SK-N-SH (cell line): ENCODE measurements at regions not wholly inside any gene's neighbourhood (a gene's known extent, or its start where the extent isn't known, plus 50 kb on each side); places are given as distances from the start of the nearest gene placed in this dataset.

Source experiments
- CTCF ChIA-PET: fragments of 300-600, 350-600 bp; formaldehyde crosslinking; extraction: SDS; loops from one replicate; lab custom pipeline; 2021; lab: Yijun Ruan, JAX
- POLR2A ChIA-PET: fragments of 350-600 bp; sonication (Branson Sonifier 250); formaldehyde crosslinking; extraction: SDS; loops from one replicate; lab custom pipeline; 2020; ENCODE audit warnings: antibody characterized with exemption, inconsistent platforms; lab: Yijun Ruan, JAX
- DNase-seq: peaks from one replicate; pipeline ENCODE4 v3.0.0; 2012
- H2AFZ ChIP-seq: fragments of 200-600 bp; sonication (generic); 2 replicates; pipeline ENCODE4 v1.8.1; 2016; ENCODE audit warnings: antibody characterized with exemption, mild to moderate bottlenecking, low read depth
- H3F3A ChIP-seq: fragments of 200-600 bp; sonication (generic); replicated peaks from 2 replicates; pipeline ENCODE3; 2016; ENCODE audit warnings: antibody characterized with exemption, mild to moderate bottlenecking; ENCODE audit not compliant: insufficient read depth
- H3K27ac ChIP-seq, 2 experiments: fragments of 200-500 bp in 1 of 2; fragments of 200-600 bp in 1 of 2; sonication (Bioruptor generic) in 1 of 2; sonication (generic), shearing (Covaris generic) in 1 of 2; 2 replicates each; pipeline versions ENCODE4 v1.5.1 to v1.6.1; 2014 to 2016; ENCODE audit warnings: low read depth in 2 of 2, inconsistent platforms in 1 of 2, low read length in 1 of 2, mild to moderate bottlenecking in 1 of 2, mixed read lengths in 1 of 2
- H3K27me3 ChIP-seq: fragments of 200-600 bp; sonication (generic), shearing (Covaris generic); 2 replicates; pipeline ENCODE4 v1.6.1; 2016; ENCODE audit warnings: mixed run types; ENCODE audit not compliant: insufficient read depth
- H3K36me3 ChIP-seq, 2 experiments: fragments of 200-500 bp in 1 of 2; fragments of 200-600 bp in 1 of 2; sonication (Bioruptor generic) in 1 of 2; sonication (generic) in 1 of 2; replicated peaks in 1 of 2; 2 replicates each; pipeline versions ENCODE3 to v1.5.1; 2014 to 2016; ENCODE audit warnings: low read length in 1 of 2, mild to moderate bottlenecking in 1 of 2; ENCODE audit not compliant: insufficient read depth in 2 of 2, control insufficient read depth in 1 of 2
- H3K4me1 ChIP-seq, 2 experiments: fragments of 200-500 bp in 1 of 2; fragments of 200-600 bp in 1 of 2; sonication (Bioruptor generic) in 1 of 2; sonication (generic), shearing (Covaris generic) in 1 of 2; 2 replicates each; pipeline versions ENCODE4 v1.5.1 to v1.6.1; 2014 to 2016; ENCODE audit warnings: low read depth in 1 of 2, low read length in 1 of 2, mixed run types in 1 of 2; ENCODE audit not compliant: insufficient read depth in 2 of 2, control insufficient read depth in 1 of 2
- H3K4me2 ChIP-seq: fragments of 200-600 bp; sonication (generic), shearing (Covaris generic); 2 replicates; pipeline ENCODE4 v1.6.1; 2017; ENCODE audit warnings: mixed run types
- H3K4me3 ChIP-seq, 2 experiments: fragments of 200-500 bp in 1 of 2; fragments of 200-600 bp in 1 of 2; sonication (Bioruptor generic) in 1 of 2; sonication (generic), shearing (Covaris generic) in 1 of 2; 2 replicates each; pipeline versions ENCODE4 v1.5.1 to v1.8.1; 2014 to 2016; ENCODE audit warnings: low read depth in 2 of 2, inconsistent platforms in 1 of 2, low read length in 1 of 2, mild to moderate bottlenecking in 1 of 2, mixed read lengths in 1 of 2, moderate library complexity in 1 of 2
- H3K79me2 ChIP-seq: fragments of 200-600 bp; sonication (generic); 2 replicates; pipeline ENCODE4 v1.8.1; 2017; ENCODE audit warnings: mild to moderate bottlenecking; ENCODE audit not compliant: insufficient read depth
- H3K9ac ChIP-seq: fragments of 200-600 bp; sonication (generic); 2 replicates; pipeline ENCODE4 v1.6.1; 2017; ENCODE audit warnings: mixed run types
- H3K9me2 ChIP-seq: fragments of 200-600 bp; sonication (generic); 2 replicates; pipeline ENCODE4 v1.6.1; 2017; ENCODE audit warnings: mixed run types
- H3K9me3 ChIP-seq: fragments of 200-600 bp; sonication (generic); 2 replicates; pipeline ENCODE4 v1.6.1; 2017; ENCODE audit warnings: mixed run types, mild to moderate bottlenecking, moderate library complexity
- H4K20me1 ChIP-seq: fragments of 200-600 bp; sonication (generic); 2 replicates; pipeline ENCODE4 v1.6.1; 2017; ENCODE audit warnings: mild to moderate bottlenecking, mixed run types; ENCODE audit not compliant: insufficient read depth
- CHD2 ChIP-seq: fragments of 150-350 bp; IDR thresholded peaks from 2 replicates; pipeline ENCODE4 v1.6.1; 2018; ENCODE audit warnings: low read length; ENCODE audit not compliant: partially characterized antibody
- ELF1 ChIP-seq: IDR thresholded peaks from 2 replicates; pipeline ENCODE4 v1.4.0; 2012
- FOSL2 ChIP-seq: IDR thresholded peaks from 2 replicates; pipeline ENCODE4 v1.4.0; 2012; ENCODE audit warnings: low read depth, mild to moderate bottlenecking, moderate library complexity, borderline replicate concordance
- GABPA ChIP-seq: IDR thresholded peaks from 2 replicates; pipeline ENCODE4 v1.4.0; 2012; ENCODE audit warnings: low read depth, mild to moderate bottlenecking
- GATA2 ChIP-seq: sonication (generic); formaldehyde crosslinking; IDR thresholded peaks from 2 replicates; pipeline ENCODE4 v1.5.0; 2020; ENCODE audit warnings: mild to moderate bottlenecking, missing genetic modification reagents
- MEF2A ChIP-seq: IDR thresholded peaks from 2 replicates; pipeline ENCODE4 v1.4.0; 2012; ENCODE audit warnings: low read depth, borderline replicate concordance
- POLR2AphosphoS5 ChIP-seq: IDR thresholded peaks from 2 replicates; pipeline ENCODE4 v1.6.1; 2012; ENCODE audit warnings: low read depth, low read length
- RCOR1 ChIP-seq: fragments of 150-350 bp; IDR thresholded peaks from 2 replicates; pipeline ENCODE4 v1.6.1; 2017; ENCODE audit warnings: antibody characterized with exemption, low read length
- SIN3A ChIP-seq: IDR thresholded peaks from 2 replicates; pipeline ENCODE4 v1.6.1; 2012; ENCODE audit warnings: low read depth, mild to moderate bottlenecking, low read length, moderate library complexity, borderline replicate concordance
- TAF1 ChIP-seq: IDR thresholded peaks from 2 replicates; pipeline ENCODE4 v1.6.1; 2012; ENCODE audit warnings: low read depth, mild to moderate bottlenecking, low read length, moderate library complexity, borderline replicate concordance
- TCF12 ChIP-seq: IDR thresholded peaks from 2 replicates; pipeline ENCODE4 v1.4.0; 2012
- YY1 ChIP-seq: IDR thresholded peaks from 2 replicates; pipeline ENCODE4 v1.4.0; 2012; ENCODE audit warnings: low read depth, mild to moderate bottlenecking
- WGBS: methylation state at CpG from one replicate; pipeline ENCODE4 v1.1.6; 2017; ENCODE audit warnings: low lambda C conversion rate; 5-methylcytosine and 5-hydroxymethylcytosine counted together
- TF ChIP-seq, protein P1 (sequence below): fragments of 150-350 bp; IDR thresholded peaks from 2 replicates; pipeline ENCODE4 v1.6.1; 2017; ENCODE audit warnings: antibody characterized with exemption, low read length, low read depth, borderline replicate concordance
- TF ChIP-seq, protein P2 (sequence below): IDR thresholded peaks from 2 replicates; pipeline ENCODE4 v1.4.0; 2012; ENCODE audit warnings: low read depth, borderline replicate concordance
- TF ChIP-seq, protein P3 (sequence below): IDR thresholded peaks from 2 replicates; pipeline ENCODE4 v1.4.0; 2012; ENCODE audit warnings: low read depth

DNA sequence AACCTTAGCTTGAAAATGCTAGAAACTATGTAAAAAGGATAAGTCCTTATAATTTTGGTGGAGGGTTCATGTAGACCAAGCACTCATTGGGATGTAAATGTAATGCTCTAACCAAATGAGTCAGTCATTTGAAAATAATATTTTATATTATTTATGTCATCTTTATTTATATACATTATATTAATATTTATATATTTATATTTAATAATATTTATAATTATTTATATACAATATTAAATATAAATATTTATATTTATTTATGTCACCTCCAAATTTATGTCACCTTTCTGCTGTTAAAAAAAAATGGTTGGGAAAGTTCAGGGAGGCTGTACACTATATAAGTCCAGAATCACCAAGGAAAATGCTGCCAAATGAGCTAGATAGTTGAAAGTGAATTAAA, 254.3 kb downstream of the FIGN start:
- DNase-seq = no peak
- Histone ChIP-seq H3K27ac (no peak overlapping the region), H3K4me2 (no peak overlapping the region), H3K36me3 (no peaks in the 10 kb centered on the region), H3K4me3 (no peak overlapping the region), H3K9ac (no peak overlapping the region), H3K79me2 (no peaks in the 10 kb centered on the region), H3K27me3 (no peaks in the 10 kb centered on the region), H3K9me2 (no peaks in the 10 kb centered on the region), H3K9me3 (no peaks in the 10 kb centered on the region), H3K4me1 (no peaks in the 10 kb centered on the region), H3F3A (no peaks in the 10 kb centered on the region), H4K20me1 (no peaks in the 10 kb centered on the region), H2AFZ (no peak overlapping the region)
- CTCF ChIA-PET = interaction anchor here (1.7 kb wide), 1 partner anchor 9 kb away, joined by 5 read pairs; no protein-coding TSS in a partner anchor
- TF ChIP-seq GABPA (no peak), GATA2 (CRISPR knock-in tag) (no peak), FOSL2 (no peak), ELF1 (no peak), TAF1 (no peak), CHD2 (no peak), RCOR1 (no peak), POLR2AphosphoS5 (no peak)
- TF ChIP-seq, protein P1, sequence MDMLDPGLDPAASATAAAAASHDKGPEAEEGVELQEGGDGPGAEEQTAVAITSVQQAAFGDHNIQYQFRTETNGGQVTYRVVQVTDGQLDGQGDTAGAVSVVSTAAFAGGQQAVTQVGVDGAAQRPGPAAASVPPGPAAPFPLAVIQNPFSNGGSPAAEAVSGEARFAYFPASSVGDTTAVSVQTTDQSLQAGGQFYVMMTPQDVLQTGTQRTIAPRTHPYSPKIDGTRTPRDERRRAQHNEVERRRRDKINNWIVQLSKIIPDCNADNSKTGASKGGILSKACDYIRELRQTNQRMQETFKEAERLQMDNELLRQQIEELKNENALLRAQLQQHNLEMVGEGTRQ = no peak
- POLR2A ChIA-PET = no interaction called here

DNA sequence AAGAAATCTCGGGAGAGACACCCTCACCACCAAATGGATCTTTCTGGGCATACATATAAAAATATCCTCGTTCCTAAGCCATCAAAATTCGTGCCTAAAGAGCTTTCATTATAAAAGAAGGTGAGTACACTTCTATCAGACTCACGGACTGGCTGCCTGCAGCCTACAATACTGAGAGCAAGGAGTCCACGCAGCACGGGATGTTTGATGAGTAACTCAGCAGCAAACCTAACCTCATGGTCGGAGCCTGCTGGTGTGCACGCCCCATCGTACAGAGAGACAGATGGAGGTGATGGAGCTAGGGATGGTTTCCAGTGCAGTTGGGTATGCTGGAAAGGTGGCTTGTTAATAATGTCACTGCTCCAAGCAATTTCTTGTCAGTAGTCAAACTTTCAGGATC, 256.2 kb downstream of the FIGN start:
- no peaks in the 10 kb centered on the region for H3K36me3 ChIP-seq
- H3K9me3 ChIP-seq = no peaks in the 10 kb centered on the region
- H3K4me3 ChIP-seq = no peak overlapping the region
- no peak overlapping the region for H3K9ac ChIP-seq
- CTCF ChIA-PET = no interaction called here
- WGBS = 63% methylated on average over 9 of the region's 9 CpGs
- H4K20me1 ChIP-seq = no peaks in the 10 kb centered on the region
- H3F3A ChIP-seq = no peaks in the 10 kb centered on the region
- POLR2A ChIA-PET = no interaction called here
- H3K4me1 ChIP-seq = no peaks in the 10 kb centered on the region
- DNase-seq = no peak
- H3K27me3 ChIP-seq = no peaks in the 10 kb centered on the region
- no peaks in the 10 kb centered on the region for H3K79me2 ChIP-seq
- H3K4me2 ChIP-seq = no peak overlapping the region
- TF ChIP-seq FOSL2 (no peak), YY1 (no peak), ELF1 (no peak), SIN3A (no peak), GATA2 (CRISPR knock-in tag) (no peak), GABPA (no peak), MEF2A (no peak), TCF12 (no peak)
- TF ChIP-seq, protein P1 = no peak
- TF ChIP-seq, protein P2, sequence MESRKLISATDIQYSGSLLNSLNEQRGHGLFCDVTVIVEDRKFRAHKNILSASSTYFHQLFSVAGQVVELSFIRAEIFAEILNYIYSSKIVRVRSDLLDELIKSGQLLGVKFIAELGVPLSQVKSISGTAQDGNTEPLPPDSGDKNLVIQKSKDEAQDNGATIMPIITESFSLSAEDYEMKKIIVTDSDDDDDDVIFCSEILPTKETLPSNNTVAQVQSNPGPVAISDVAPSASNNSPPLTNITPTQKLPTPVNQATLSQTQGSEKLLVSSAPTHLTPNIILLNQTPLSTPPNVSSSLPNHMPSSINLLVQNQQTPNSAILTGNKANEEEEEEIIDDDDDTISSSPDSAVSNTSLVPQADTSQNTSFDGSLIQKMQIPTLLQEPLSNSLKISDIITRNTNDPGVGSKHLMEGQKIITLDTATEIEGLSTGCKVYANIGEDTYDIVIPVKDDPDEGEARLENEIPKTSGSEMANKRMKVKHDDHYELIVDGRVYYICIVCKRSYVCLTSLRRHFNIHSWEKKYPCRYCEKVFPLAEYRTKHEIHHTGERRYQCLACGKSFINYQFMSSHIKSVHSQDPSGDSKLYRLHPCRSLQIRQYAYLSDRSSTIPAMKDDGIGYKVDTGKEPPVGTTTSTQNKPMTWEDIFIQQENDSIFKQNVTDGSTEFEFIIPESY = no peak
- TF ChIP-seq, protein P3, sequence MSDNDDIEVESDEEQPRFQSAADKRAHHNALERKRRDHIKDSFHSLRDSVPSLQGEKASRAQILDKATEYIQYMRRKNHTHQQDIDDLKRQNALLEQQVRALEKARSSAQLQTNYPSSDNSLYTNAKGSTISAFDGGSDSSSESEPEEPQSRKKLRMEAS = no peak
- no peak overlapping the region for H2AFZ ChIP-seq
- H3K27ac ChIP-seq = no peak overlapping the region
- no peaks in the 10 kb centered on the region for H3K9me2 ChIP-seq
